WTC11 (cell line): ENCODE measurements at regions not wholly inside any gene's neighbourhood (a gene's known extent, or its start where the extent isn't known, plus 50 kb on each side); places are given as distances from the start of the nearest gene placed in this dataset.

Source experiments
- CBFB ChIP-seq: sonication (generic); formaldehyde crosslinking; IDR thresholded peaks from 2 replicates; pipeline ENCODE4 v1.8.1; 2022; ENCODE audit warnings: mild to moderate bottlenecking, low read depth, missing genetic modification reagents
- FOXJ3 ChIP-seq: sonication (generic); formaldehyde crosslinking; IDR thresholded peaks from 2 replicates; pipeline ENCODE4 v1.9.0; 2021; ENCODE audit warnings: missing genetic modification reagents, mild to moderate bottlenecking, borderline replicate concordance
- NR3C1 ChIP-seq: sonication (generic); formaldehyde crosslinking; conservative IDR thresholded peaks from 2 replicates; pipeline ENCODE4 v1.8.1; 2023; ENCODE audit warnings: low read depth, mild to moderate bottlenecking, missing genetic modification reagents
- TEAD1 ChIP-seq: sonication (generic); formaldehyde crosslinking; IDR thresholded peaks from 2 replicates; pipeline ENCODE4 v1.8.0; 2022; ENCODE audit warnings: mild to moderate bottlenecking, missing genetic modification reagents
- ZNF423 ChIP-seq: fragments of 250-450 bp; sonication (Bioruptor Pico); IDR thresholded peaks from 2 replicates; pipeline ENCODE4 v2.1.2; 2022; ENCODE audit warnings: mild to moderate bottlenecking, moderate library complexity
- TF ChIP-seq, protein P1 (sequence below): fragments of 200-600 bp; IDR thresholded peaks from 2 replicates; pipeline ENCODE4 v1.8.0; 2022; ENCODE audit warnings: antibody characterized with exemption
- TF ChIP-seq, protein P2 (sequence below): sonication (generic); formaldehyde crosslinking; IDR thresholded peaks from 2 replicates; pipeline ENCODE4 v1.8.1; 2023; ENCODE audit warnings: mild to moderate bottlenecking, missing genetic modification reagents, moderate library complexity
- TF ChIP-seq, protein P3 (sequence below): sonication (generic); formaldehyde crosslinking; IDR thresholded peaks from 2 replicates; pipeline ENCODE4 v1.8.0; 2022; ENCODE audit warnings: mild to moderate bottlenecking, missing genetic modification reagents
- TF ChIP-seq, protein P4 (sequence below): sonication (generic); formaldehyde crosslinking; IDR thresholded peaks from 2 replicates; pipeline ENCODE4 v1.8.0; 2022; ENCODE audit warnings: mild to moderate bottlenecking, missing genetic modification reagents

DNA sequence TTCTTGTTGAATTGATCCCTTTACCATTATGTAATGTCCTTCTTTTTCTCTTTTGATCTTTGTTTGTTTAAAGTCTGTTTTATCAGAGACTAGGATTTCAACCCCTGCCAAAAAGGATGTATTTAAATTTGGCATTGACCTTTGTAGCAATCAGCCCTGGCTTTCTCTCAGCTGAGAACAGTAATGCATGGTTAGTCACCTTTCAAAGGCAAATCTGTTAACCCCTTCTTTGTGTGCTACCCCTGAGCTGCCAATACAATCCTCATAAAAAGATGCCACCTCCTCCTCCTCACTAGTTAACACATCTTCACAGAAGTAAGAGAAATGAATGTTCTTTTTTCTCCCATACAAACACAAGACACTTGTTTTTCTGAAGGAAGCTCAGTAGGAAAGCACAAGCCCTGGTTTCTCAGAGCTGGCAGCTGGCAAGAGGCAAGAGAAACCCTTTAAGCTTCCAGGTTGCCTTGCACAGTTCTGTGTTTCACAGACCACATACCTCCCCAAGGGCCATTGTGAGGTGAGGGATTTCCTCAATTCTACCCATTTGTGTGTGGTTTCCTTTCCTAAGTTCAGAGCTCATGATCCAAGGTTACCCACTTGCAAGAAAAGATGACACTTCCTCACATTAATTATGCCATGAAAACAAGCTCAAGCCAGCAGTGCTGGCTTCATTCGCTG lies 122.6 kb downstream of the RCHY1 start:
- no peak for TF ChIP-seq TEAD1
- TF ChIP-seq, protein P1, sequence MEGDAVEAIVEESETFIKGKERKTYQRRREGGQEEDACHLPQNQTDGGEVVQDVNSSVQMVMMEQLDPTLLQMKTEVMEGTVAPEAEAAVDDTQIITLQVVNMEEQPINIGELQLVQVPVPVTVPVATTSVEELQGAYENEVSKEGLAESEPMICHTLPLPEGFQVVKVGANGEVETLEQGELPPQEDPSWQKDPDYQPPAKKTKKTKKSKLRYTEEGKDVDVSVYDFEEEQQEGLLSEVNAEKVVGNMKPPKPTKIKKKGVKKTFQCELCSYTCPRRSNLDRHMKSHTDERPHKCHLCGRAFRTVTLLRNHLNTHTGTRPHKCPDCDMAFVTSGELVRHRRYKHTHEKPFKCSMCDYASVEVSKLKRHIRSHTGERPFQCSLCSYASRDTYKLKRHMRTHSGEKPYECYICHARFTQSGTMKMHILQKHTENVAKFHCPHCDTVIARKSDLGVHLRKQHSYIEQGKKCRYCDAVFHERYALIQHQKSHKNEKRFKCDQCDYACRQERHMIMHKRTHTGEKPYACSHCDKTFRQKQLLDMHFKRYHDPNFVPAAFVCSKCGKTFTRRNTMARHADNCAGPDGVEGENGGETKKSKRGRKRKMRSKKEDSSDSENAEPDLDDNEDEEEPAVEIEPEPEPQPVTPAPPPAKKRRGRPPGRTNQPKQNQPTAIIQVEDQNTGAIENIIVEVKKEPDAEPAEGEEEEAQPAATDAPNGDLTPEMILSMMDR, result no peak
- no peak for TF ChIP-seq CBFB (CRISPR knock-in tag)
- TF ChIP-seq NR3C1 (CRISPR knock-in tag), result no peak
- TF ChIP-seq ZNF423 (CRISPR knock-in tag), result no peak
- TF ChIP-seq, protein P2, sequence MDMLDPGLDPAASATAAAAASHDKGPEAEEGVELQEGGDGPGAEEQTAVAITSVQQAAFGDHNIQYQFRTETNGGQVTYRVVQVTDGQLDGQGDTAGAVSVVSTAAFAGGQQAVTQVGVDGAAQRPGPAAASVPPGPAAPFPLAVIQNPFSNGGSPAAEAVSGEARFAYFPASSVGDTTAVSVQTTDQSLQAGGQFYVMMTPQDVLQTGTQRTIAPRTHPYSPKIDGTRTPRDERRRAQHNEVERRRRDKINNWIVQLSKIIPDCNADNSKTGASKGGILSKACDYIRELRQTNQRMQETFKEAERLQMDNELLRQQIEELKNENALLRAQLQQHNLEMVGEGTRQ (CRISPR knock-in tag), result no peak
- TF ChIP-seq, protein P3, sequence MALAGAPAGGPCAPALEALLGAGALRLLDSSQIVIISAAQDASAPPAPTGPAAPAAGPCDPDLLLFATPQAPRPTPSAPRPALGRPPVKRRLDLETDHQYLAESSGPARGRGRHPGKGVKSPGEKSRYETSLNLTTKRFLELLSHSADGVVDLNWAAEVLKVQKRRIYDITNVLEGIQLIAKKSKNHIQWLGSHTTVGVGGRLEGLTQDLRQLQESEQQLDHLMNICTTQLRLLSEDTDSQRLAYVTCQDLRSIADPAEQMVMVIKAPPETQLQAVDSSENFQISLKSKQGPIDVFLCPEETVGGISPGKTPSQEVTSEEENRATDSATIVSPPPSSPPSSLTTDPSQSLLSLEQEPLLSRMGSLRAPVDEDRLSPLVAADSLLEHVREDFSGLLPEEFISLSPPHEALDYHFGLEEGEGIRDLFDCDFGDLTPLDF (CRISPR knock-in tag), result no peak
- TF ChIP-seq, protein P4, sequence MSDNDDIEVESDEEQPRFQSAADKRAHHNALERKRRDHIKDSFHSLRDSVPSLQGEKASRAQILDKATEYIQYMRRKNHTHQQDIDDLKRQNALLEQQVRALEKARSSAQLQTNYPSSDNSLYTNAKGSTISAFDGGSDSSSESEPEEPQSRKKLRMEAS (CRISPR knock-in tag), result no peak
- no peak for TF ChIP-seq FOXJ3 (CRISPR knock-in tag)
